ENCODE measurements at regions not wholly inside any gene's neighbourhood (a gene's known extent, or its start where the extent isn't known, plus 50 kb on each side); places are given as distances from the start of the nearest gene placed in this dataset.

- TF ChIP-seq CTCF (IDR thresholded peaks at IDR 0.05 in 2 of 3, conservative IDR thresholded peaks at IDR 0.05 in 1 of 3; ENCODE audit: control insufficient read depth in 2 of 3, extremely low read depth in 1 of 3, insufficient read depth in 1 of 3, low read depth in 3 of 3, low read length in 3 of 3): no peak
- no peak for TF ChIP-seq MLLT1 (IDR thresholded peaks at IDR 0.05)
- TF ChIP-seq MYC (IDR thresholded peaks at IDR 0.05; ENCODE audit: insufficient read depth, insufficient read length, insufficient replicate concordance, low read length, severe bottlenecking): no peak
- no peak for TF ChIP-seq KDM1A (IDR thresholded peaks at IDR 0.05; ENCODE audit: borderline replicate concordance)
- TF ChIP-seq MTA3 (IDR thresholded peaks at IDR 0.05; ENCODE audit: borderline replicate concordance, low read length): no peak
- TF ChIP-seq EZH2 (IDR thresholded peaks at IDR 0.05; ENCODE audit: borderline replicate concordance, control insufficient read depth, low read depth, low read length): no peak
- TF ChIP-seq CEBPB (IDR thresholded peaks at IDR 0.05; ENCODE audit: borderline replicate concordance in 1 of 2, low read depth in 2 of 2, low read length in 2 of 2): no peak
- TF ChIP-seq ATF2 (IDR thresholded peaks at IDR 0.05; ENCODE audit: low read length): no peak
Measured at GRCh38 chr11:119903389-119903788, 174.4 kb upstream of the NECTIN1 start.
